ENCODE measurements at regions not wholly inside any gene's neighbourhood (a gene's known extent, or its start where the extent isn't known, plus 50 kb on each side); places are given as distances from the start of the nearest gene placed in this dataset.
A peak's percentile ranks its signal among the peaks of the same experiment; 100 is the strongest.

DNA sequence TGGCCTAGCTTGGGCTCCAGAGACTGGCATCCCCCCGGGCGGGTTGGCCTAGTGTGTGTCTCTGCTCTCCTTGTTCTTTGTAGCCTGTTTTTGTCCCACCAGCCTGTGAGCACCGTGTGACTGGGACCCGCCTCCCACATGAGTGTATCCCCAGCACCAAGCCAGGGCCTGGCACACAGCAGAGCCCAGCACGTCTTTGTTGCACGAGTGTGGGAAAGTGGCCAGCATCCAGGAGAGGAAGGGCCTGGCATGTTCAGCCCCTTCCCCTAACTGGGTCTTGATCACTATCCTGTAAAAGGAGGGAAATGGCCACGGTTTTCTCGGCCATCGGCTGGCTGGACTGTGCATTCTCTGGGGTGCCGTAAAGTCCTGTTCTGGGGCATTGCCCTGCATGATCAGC lies 290.1 kb downstream of the BMP7 start:
- no peak for FAIRE-seq

DNA sequence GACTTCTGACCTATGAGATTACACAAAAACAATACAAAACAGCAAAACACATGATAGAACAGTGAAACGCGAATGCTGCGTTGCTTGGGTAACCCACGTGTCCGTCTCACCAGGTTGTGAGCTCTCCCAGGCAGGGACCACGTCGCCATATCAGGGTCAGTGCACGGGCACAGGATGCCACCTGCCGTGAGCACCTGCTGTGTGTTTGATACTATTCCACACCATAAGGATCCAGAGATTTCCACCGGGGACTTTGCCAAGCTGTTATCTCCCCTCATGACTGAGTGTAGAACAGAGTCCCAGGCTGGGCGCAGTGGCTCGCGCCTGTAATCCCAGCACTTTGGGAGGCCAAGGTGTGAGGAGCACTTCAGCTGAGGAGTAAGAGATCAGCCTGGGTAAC lies 288.0 kb downstream of the BMP7 start:
- FAIRE-seq, result no peak

DNA sequence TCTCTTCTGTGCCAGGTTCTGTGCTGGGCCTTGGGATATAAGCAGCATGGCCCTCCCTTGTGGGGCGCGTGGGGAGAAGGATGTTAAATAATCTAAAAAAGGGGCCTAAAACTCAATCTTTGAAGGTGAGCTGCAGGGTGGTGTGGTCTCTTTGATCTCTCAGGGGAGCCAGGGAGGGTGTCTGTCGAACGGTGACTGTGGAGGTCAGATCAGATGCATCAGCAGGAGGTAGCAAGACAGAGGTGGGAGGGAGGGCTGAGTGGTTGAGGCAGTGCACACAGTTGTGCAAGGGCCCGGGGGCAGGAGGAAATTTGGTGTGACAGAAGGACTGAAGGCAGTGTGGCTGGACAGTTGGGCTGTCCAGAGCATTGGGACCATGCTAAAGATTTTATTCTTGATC lies 287.3 kb downstream of the BMP7 start:
- FAIRE-seq, result no peak

- no peak for FAIRE-seq
These were observed 285.1 kb downstream of the BMP7 start for GRCh38 chr20:56981301-56981700.

GRCh38 chr20:56983813-56984212 lies 282.6 kb downstream of the BMP7 start:
- no peak for FAIRE-seq

GRCh38 chr20:56985066-56985685 lies 281.3 kb downstream of the BMP7 start:
- FAIRE-seq, result no peak

DNA sequence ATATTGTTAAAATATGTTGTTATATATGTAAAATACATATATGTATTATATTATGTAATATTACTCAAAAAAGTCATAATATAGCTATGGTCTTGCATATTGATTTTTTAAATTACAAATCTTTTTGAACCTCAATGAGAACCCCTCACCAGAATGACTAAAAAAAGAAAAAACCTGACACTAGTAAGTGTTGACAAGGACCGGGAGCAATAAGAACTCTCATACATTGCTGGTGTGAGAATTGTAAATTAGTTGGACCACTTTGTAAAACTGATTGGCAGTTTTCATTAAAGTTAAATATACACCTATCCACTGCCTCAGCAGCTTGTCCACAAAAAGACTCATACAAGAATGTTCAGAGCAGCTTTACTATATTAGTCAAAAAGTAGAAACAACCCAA lies 280.0 kb downstream of the BMP7 start:
- peak; percentile 62 for FAIRE-seq

DNA sequence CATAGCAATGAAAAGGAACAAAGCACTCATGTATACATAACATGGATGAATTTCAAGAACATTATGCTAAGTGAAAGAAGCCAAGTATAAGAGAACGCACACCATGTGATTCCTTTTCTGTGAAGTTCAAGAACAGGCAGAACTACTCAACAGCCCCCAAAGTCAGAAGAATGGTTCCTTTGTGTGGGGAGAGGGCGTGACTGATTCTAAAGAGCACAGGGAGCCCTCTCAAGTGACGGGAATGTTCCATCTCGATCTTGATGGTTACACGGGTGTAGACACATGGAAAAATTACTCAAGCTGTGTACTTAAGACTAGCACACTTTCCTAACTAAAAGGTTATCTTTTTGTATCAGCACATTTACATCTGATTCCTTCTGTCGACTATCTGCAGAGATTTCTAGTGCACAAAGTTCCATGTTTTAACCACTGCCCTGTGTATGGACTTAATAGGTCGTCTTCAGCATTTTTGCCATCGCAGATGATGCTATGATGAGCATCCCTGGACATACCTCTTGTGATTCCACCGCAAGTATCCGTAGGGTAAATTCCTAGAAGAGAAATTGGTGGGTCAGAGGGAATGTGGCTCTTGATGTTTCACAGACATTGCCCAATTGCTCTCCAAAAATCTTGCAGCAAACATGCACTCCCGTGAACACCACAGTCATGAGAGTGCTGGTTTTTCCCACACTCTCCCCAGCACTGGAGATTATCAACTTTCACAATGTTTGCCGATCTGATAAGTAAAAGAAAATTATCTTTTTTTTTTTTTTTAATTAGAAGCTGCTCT lies 279.3 kb downstream of the BMP7 start:
- FAIRE-seq, result no peak

- no peak for FAIRE-seq
These were observed 278.5 kb downstream of the BMP7 start for GRCh38 chr20:56987986-56988385.

DNA sequence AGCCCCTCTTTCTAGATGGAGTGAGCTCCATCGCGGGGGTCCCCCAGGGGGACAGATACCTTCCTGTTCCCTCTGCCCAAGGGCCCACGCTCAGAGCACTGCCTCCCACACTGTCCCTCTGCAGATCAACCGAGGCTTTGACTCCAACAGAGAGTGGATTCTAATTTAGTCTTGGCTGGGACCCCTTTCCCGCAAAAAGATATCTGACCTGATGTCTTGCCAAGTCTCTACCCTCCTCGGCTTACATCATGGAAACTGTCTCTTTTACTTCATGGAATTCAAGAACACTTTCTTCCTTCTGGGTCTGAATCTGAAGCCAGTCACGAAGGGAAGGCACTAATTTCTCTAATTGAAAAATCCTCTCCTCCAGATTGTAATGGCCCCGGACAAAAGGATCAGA lies 278.0 kb downstream of the BMP7 start:
- FAIRE-seq, result no peak

- FAIRE-seq, result no peak
These were observed 276.9 kb downstream of the BMP7 start for GRCh38 chr20:56989516-56989915.

- no peak for FAIRE-seq
These were observed 273.4 kb downstream of the BMP7 start for GRCh38 chr20:56993020-56993559.

DNA sequence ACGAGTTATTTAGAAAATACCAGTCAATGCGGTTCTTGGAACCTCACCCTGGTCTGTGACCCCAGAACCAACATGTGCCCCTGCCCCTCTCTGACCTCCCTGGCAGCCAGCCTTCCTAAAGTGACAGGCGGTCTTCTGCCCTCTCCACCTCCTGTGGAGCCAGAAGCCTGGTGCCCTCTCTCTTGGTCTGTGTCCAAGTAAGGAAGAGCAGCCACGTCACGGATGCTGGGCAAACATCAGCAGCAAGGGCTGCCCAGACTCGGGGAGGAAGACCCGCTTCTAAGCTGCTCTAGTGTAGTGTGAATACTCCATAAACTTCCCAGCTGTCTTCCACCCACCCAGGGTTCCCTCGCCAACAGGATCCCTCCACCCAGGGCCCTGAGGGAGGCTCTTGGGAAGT lies 272.4 kb downstream of the BMP7 start:
- no peak for FAIRE-seq

- FAIRE-seq, result no peak
These were observed 271.3 kb downstream of the BMP7 start for GRCh38 chr20:56995149-56995548.

- no peak for FAIRE-seq
These were observed 270.8 kb downstream of the BMP7 start for GRCh38 chr20:56995635-56996075.

- FAIRE-seq, result no peak
These were observed 269.9 kb downstream of the BMP7 start for GRCh38 chr20:56996533-56996932.

DNA sequence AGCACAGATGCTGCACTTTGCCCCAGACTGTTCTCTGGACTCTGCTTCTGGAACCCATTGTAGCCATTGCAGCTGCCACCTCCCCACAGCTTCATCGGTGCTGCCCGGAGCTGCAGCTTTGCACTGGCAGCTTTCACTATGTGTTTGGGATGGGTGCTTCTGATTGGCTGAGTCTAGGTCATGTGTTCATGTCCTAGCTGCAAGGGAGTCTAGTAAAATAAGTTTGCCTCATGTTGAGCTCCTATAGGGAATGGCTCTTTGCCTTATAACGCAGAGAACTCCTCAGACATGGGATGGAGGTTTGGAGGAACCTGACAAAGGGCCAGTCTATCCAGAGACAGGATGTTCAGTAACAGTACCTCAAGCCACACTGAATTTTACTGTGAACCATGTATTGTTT lies 268.0 kb downstream of the BMP7 start:
- no peak for FAIRE-seq

DNA sequence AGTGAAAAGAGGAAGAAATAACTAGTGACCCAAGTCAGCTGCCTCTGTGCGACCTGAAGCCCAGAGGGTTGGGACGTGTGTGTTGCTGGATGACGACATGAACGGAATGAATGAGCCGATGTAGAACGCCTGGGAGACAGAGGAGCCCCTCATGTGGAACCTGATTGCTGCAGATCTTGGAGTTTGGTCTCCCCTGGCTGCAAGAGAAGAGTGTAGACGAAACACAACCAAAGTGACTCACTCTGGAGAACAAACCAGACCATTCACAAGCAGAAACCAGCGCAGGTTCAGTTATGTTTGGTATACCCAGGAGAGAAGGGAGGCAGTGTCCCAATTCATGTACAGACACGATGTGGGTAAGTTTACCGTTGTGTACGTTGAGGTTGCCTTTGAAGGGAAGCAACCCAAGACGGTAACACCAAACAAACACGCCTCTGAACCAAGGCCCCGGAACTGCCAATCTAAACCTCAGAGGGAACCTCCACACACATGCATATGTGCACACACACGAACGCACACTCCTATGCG lies 265.9 kb downstream of the BMP7 start:
- no peak for FAIRE-seq

DNA sequence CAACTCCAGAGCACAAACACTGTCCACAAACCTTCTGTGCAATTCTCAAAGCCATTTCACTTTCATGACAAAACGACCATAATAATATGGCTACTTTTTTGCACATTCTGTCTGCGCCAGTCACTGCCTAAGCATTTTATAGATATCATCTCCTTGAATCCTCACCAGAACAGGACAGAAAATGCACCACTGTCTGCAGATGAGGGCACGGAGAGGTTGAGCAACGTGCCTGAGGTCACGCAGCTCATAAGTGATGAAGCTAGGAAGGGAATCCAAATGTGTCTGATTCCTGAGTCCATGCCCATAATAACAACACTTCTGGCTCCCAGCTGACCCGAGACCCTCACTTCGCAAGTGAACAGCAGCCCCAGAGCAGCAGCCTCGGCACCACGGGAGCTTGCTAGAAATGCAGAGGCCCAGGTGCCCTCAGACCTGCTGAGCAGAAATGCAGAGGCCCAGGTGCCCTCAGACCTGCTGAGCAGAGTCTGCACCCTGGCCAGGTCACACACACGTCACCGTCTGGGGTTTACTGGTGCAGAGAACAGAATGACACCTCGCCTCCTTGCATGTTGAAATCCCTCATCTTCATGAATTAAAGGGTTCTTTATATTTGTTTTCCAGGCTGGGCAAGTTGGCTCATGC lies 265.2 kb downstream of the BMP7 start:
- no peak for FAIRE-seq

- FAIRE-seq, result no peak
These were observed 264.3 kb downstream of the BMP7 start for GRCh38 chr20:57002066-57002570.

- FAIRE-seq, result no peak
These were observed 263.4 kb downstream of the BMP7 start for GRCh38 chr20:57003012-57003411.

- FAIRE-seq, result no peak
These were observed 262.0 kb downstream of the BMP7 start for GRCh38 chr20:57004416-57004815.
